ENCODE measurements at regions not wholly inside any gene's neighbourhood (a gene's known extent, or its start where the extent isn't known, plus 50 kb on each side); places are given as distances from the start of the nearest gene placed in this dataset.

DNA sequence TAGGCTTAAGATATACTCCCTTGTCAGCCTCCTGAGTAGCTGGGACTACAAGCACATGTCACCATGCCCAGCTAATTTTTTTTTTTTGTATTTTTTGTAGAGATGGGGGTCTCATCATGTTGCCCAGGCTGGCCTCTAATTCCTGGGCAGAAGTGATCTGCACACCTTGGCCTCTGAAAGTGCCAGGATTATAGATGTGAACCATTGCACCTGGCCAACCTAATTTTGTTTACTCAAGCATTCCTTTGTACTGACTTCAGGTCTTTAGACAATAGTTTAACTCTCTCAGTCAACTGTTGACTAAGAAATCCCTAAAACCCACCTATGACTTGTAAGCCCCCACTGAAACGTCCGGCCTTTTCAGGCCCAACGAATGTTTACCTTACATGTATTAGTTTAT, 628.3 kb upstream of the CDH8 start:
- TF ChIP-seq, protein P1, sequence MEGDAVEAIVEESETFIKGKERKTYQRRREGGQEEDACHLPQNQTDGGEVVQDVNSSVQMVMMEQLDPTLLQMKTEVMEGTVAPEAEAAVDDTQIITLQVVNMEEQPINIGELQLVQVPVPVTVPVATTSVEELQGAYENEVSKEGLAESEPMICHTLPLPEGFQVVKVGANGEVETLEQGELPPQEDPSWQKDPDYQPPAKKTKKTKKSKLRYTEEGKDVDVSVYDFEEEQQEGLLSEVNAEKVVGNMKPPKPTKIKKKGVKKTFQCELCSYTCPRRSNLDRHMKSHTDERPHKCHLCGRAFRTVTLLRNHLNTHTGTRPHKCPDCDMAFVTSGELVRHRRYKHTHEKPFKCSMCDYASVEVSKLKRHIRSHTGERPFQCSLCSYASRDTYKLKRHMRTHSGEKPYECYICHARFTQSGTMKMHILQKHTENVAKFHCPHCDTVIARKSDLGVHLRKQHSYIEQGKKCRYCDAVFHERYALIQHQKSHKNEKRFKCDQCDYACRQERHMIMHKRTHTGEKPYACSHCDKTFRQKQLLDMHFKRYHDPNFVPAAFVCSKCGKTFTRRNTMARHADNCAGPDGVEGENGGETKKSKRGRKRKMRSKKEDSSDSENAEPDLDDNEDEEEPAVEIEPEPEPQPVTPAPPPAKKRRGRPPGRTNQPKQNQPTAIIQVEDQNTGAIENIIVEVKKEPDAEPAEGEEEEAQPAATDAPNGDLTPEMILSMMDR (IDR thresholded peaks at IDR 0.05; ENCODE audit: low read depth, low read length): no peak
- in situ Hi-C loops (cut with HindIII; ENCODE audit: low sequenced_read_pairs): no loop called here
- no peak overlapping the region for H3K4me3 ChIP-seq (ENCODE audit: low read depth, low read length)
- no peak for DNase-seq (ENCODE audit: low read depth, low spot score)

DNA sequence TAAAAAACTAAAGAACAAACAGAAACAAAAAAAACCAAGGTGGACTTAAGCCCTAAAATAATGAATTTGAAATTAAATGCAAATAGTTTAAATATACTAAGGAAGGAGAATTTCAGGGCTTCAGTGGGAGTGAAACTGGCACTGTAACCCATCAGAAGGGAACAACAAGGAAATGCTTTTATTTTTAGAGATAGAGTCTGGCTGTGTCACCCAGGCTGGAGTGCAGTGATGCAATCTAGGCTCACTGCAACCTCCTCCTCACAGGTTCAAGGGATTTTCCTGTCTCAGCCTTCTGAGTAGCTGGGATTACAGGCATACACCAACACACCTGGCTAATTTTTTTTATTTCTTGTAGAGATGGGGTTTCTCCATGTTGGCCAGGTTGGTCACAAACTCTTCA, 625.2 kb upstream of the CDH8 start:
- in situ Hi-C loops (cut with HindIII; ENCODE audit: low sequenced_read_pairs): no loop called here
- TF ChIP-seq, protein P1 (IDR thresholded peaks at IDR 0.05; ENCODE audit: low read depth, low read length): no peak
- H3K4me3 ChIP-seq (ENCODE audit: low read depth, low read length): no peak overlapping the region
- DNase-seq (ENCODE audit: low read depth, low spot score): no peak

DNA sequence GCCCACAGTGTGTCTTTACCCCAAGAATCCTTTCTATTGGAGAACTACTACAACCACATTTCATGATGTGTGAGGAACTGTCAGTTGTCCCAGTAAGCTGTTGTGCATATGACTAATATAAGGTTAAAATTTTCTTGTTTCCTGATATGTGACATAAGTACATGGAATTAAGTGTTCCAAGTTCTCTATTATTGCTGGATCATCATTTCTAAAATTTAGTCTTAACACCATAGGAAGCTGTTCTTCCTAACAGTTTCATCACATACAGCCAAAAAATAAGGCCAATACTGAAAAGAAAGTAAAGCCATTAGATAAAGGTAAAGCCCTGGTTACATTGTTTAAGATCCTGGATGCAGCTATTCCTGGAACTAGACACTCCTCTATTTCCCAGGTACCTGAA, 620.9 kb upstream of the CDH8 start:
- in situ Hi-C loops (cut with HindIII; ENCODE audit: low sequenced_read_pairs): no loop called here
- TF ChIP-seq, protein P1 (IDR thresholded peaks at IDR 0.05; ENCODE audit: low read depth, low read length): no peak
- no peak for DNase-seq (ENCODE audit: low read depth, low spot score)

DNA sequence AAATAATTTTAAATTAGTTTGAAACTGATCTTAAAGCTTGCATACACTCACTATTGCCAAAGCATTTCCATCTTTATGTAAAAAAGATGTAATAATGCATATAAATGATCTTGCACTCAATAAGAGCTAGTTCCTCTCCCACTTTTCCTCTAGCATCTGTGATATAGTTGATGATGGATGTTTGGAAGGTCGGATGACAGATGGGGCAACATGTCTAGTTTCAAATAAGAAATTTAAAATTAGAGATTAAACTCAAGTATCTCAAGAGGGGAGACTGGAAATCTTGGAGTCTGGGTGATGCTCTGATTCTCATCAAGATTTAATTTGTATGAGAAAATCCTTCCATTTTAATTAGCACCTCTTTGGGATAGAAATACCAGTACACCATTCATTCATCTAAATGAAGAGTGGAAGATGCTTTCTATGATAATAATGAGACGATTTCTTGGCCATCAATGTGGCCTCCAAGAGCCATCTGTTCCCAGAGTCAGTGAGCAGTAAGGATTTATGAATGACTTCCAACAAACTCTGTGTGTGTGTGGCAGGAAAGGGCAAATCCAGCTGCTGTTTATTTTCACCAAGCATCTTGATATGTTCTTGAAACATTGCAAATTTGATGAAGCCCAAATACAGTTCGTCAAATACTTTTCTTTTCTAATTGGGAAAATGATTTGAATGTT, 616.3 kb upstream of the CDH8 start:
- in situ Hi-C loops (cut with HindIII; ENCODE audit: low sequenced_read_pairs): no loop called here
- no peak for DNase-seq (ENCODE audit: low read depth, low spot score)
- TF ChIP-seq, protein P1 (IDR thresholded peaks at IDR 0.05; ENCODE audit: low read depth, low read length): no peak
- no peak overlapping the region for H3K4me3 ChIP-seq (ENCODE audit: low read depth, low read length)

More for the DNA sequence above, 620.9 kb upstream of the CDH8 start:
- no peak overlapping the region for H3K4me3 ChIP-seq (ENCODE audit: low read depth, low read length)

DNA sequence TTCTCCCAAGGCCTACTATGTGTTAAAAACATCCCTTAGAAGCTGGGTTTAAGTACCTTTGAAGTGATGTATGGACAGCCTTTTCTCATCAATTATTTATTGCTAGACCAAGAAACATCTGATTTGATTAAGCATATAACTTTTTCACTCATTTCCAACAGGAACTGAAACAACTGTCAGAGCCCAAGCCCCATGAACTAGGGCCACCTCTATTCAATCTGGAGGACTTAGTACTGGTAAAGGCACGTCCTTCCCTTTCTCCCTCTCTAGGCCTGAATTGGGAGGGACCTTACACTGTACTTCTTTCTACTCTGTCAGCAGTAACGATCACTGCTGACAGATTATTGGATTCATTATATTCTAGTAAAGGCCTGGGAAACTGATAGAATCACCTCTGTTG, 612.0 kb upstream of the CDH8 start:
- TF ChIP-seq, protein P1 (IDR thresholded peaks at IDR 0.05; ENCODE audit: low read depth, low read length): no peak
- no peak for DNase-seq (ENCODE audit: low read depth, low spot score)

DNA sequence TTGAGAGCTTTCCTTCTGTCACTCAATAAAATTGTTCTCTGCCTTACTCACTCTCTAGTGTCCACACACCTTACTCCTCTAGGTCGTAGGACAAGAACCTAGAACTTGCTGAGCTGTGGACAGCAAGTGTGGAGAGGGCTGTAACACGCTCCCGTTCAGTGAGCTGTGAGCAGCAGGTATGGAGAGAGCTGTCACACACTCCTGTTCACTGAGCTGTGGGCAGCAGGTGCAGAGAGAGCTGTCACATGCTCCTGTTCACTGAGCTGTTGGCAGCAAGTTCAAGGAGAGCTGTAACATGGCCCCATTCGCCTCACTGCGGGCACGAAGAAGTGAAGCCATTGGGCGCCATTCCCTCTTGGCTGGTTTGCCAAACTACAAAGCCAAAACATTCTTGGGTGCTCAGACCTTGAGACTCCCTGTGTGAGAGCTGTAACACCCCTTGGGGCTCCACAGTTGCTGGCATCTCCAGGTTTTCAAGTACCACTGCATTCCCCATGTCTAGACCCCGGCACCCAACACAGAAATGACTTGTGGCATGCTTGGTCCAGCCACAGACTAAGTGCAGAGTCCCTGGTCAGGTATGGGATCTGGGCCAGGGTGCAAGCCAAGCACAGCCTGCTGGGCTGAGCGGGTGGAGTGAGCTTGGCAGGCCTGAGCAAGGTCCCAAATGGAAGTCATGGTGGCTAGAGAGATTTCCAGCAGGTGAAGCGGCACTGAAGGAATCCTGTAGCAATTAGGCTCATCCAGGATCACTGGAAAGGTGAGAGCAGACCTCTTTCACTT, 608.0 kb upstream of the CDH8 start:
- H3K4me3 ChIP-seq (ENCODE audit: low read depth, low read length): no peak overlapping the region
- in situ Hi-C loops (cut with HindIII; ENCODE audit: low sequenced_read_pairs): no loop called here
- TF ChIP-seq, protein P1 (IDR thresholded peaks at IDR 0.05; ENCODE audit: low read depth, low read length): no peak
- DNase-seq (ENCODE audit: low read depth, low spot score): no peak

More for the DNA sequence above, 612.0 kb upstream of the CDH8 start:
- in situ Hi-C loops (cut with HindIII; ENCODE audit: low sequenced_read_pairs): no loop called here
- no peak overlapping the region for H3K4me3 ChIP-seq (ENCODE audit: low read depth, low read length)
